Left lung (tissue), 4 donors: ENCODE measurements at regions not wholly inside any gene's neighbourhood (a gene's known extent, or its start where the extent isn't known, plus 50 kb on each side); places are given as distances from the start of the nearest gene placed in this dataset.

Experiments
- ATAC-seq: fragments of 200-7000 bp; cut with Tn5 transposase; one replicate; pipeline ENCODE4 v1.9.1; 2020; ENCODE audit warnings: moderate library complexity
- DNase-seq, 4 donors: peaks; one replicate each; pipeline ENCODE4 v3.0.0-alpha.2; 2013 to 2020
- H3K27ac ChIP-seq, 2 donors: fragments of 200-600 bp; sonication (generic) in 1 of 2; one replicate each; pipeline versions ENCODE4 v1.5.0 to v1.8.0; 2020 to 2021
- H3K27me3 ChIP-seq, 2 donors: fragments of 200-600 bp; sonication (generic) in 1 of 2; one replicate each; pipeline versions ENCODE4 v1.5.0 to v1.8.0; 2020 to 2021
- H3K36me3 ChIP-seq, 2 donors: fragments of 200-600 bp; sonication (generic) in 1 of 2; one replicate each; pipeline versions ENCODE4 v1.5.0 to v1.8.0; 2020 to 2021
- H3K4me1 ChIP-seq, 2 donors: fragments of 200-600 bp; one replicate each; pipeline ENCODE4 v1.8.0; 2021
- H3K4me3 ChIP-seq, 2 donors: fragments of 200-600 bp; sonication (generic) in 1 of 2; one replicate each; pipeline versions ENCODE4 v1.5.0 to v1.8.0; 2020 to 2021; ENCODE audit warnings: mild to moderate bottlenecking in 1 of 2
- H3K9me3 ChIP-seq, 2 donors: fragments of 200-600 bp; sonication (generic) in 1 of 2; one replicate each; pipeline versions ENCODE4 v1.5.0 to v1.8.0; 2020 to 2021
- intact Hi-C, 2 donors: fragments of 100-400 bp; cut with DNase I; formaldehyde crosslinking; loops; one replicate each; pipeline versions ENCODE4 v1.11.2 to v1.14.2; 2022
- microRNA-seq, 2 donors: library from miRNA; unstranded; fragments of <30 nt; microRNA quantifications; one replicate each; pipeline ENCODE4, GENCODE V29; 2019
- TF ChIP-seq, protein P1 (sequence below), 2 donors: fragments of 200-600 bp; sonication (generic) in 1 of 2; IDR thresholded peaks; one replicate each; pipeline versions ENCODE4 v1.5.0 to v1.8.0; 2021; ENCODE audit warnings: antibody characterized with exemption in 2 of 2
- donor health status: DM: no; HTN: yes; CAD: no.
- donor health status: DM: no; HTN: no; CAD: no.

DNA sequence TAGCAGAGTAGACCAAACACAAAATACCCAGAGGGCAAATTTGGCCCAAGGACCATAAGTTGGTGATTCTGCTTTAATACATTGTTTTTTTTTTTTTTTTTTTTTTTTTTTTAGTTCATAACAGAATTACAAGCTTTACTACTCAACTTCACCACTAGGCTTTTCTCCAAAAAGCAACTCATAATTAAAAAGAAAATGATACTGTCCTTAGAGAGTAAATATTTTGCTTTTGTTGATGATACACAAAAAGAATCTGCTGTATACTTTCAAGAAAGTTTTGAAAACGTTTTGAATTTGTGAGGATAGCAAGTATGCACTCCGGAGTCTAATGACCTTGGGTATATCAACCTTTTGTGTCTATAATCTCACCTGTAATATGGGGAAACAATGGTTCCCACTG, 68.9 kb upstream of the LMO3 start:
- intact Hi-C loops = no loop called here
- DNase-seq = no peak

DNA sequence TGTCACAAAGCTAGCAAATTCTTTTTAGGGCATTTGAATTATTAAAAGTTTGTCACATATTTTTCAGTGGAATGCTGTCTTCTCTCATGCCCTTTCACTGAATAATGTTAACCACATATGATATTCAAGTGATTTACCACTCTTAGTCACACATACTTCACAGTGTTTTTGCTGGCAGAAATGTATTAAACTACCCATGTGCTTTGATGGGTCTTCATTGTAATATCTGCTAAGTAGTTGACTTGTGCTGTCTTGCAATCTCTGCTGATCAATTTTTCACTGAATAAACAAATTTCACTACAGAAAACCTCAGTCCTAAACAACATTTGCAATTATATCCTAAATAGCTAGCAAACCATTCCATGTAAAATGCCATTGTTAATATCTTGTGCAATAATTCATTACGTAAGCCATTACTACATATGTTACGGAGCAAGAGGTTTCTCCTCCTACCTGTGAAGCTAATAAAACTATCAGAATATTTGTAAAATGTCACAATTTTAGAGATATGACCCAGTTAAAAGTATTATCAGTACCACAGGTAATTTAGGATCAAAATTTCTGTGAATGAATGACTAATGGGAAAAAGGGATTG, 64.6 kb upstream of the LMO3 start:
- Histone ChIP-seq H3K4me1 (no peaks in the 10 kb centered on the region), H3K36me3 (no peaks in the 10 kb centered on the region), H3K27ac (no peak overlapping the region), H3K27me3 (no peaks in the 10 kb centered on the region), H3K4me3 (no peak overlapping the region), H3K9me3 (no peaks in the 10 kb centered on the region)
- intact Hi-C loops = no loop called here
- TF ChIP-seq, protein P1, sequence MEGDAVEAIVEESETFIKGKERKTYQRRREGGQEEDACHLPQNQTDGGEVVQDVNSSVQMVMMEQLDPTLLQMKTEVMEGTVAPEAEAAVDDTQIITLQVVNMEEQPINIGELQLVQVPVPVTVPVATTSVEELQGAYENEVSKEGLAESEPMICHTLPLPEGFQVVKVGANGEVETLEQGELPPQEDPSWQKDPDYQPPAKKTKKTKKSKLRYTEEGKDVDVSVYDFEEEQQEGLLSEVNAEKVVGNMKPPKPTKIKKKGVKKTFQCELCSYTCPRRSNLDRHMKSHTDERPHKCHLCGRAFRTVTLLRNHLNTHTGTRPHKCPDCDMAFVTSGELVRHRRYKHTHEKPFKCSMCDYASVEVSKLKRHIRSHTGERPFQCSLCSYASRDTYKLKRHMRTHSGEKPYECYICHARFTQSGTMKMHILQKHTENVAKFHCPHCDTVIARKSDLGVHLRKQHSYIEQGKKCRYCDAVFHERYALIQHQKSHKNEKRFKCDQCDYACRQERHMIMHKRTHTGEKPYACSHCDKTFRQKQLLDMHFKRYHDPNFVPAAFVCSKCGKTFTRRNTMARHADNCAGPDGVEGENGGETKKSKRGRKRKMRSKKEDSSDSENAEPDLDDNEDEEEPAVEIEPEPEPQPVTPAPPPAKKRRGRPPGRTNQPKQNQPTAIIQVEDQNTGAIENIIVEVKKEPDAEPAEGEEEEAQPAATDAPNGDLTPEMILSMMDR (IDR thresholded peaks at IDR 0.05) = no peak
- DNase-seq (no peak), ATAC-seq (no peak)

More for the DNA sequence above, 68.9 kb upstream of the LMO3 start:
- Histone ChIP-seq H3K4me1 (no peaks in the 10 kb centered on the region), H3K4me3 (no peak overlapping the region), H3K9me3 (peaks cover 0 to 2% of the 10 kb centered on the region in 2 donors), H3K36me3 (no peaks in the 10 kb centered on the region), H3K27me3 (no peaks in the 10 kb centered on the region), H3K27ac (no peak overlapping the region)
- TF ChIP-seq, protein P1 (IDR thresholded peaks at IDR 0.05) = no peak
- ATAC-seq = no peak

DNA sequence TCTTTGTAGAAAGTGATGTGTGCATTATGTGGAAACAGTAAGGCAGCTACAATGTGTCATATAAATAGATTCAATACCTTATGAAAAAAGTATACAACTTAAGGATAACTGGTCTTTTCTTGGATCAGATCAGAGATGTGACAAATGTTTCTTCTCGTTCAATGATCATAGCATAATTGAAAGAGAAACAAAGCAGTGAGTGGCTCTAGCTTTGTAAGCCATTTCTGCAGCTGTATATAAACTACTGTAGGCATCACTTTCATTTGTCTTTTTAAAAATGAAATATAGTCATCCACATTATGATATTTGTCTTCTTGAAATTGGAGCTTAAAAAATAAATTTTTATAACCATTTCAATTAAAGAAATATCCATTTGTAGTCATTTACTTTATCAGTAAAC, 63.8 kb upstream of the LMO3 start:
- Histone ChIP-seq H3K4me1 (no peaks in the 10 kb centered on the region), H3K36me3 (no peaks in the 10 kb centered on the region), H3K27ac (no peak overlapping the region), H3K27me3 (no peaks in the 10 kb centered on the region), H3K4me3 (no peak overlapping the region), H3K9me3 (no peaks in the 10 kb centered on the region)
- DNase-seq (no peak), ATAC-seq (no peak)
- TF ChIP-seq, protein P1 (IDR thresholded peaks at IDR 0.05) = no peak
- intact Hi-C loops = no loop called here

DNA sequence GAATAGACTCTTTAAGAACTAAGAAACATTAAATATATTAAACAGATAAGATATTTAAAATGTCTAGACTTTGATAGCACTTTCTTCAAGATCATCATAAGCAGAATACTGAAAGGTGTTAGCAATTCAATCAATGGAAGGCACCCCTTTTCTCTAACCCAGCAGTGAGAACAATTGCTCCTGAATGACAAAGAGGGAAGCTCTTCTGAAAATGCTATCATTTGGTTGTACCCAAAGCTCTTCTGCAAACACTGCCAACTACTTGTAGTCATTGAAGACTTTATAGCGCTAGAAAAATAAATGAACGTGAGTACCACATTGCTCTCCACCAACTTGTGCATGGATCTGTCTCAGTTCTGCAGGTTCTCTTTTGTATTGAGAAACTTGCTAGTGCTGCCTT, 62.2 kb upstream of the LMO3 start:
- Histone ChIP-seq H3K9me3 (no peaks in the 10 kb centered on the region), H3K36me3 (no peaks in the 10 kb centered on the region), H3K27me3 (no peaks in the 10 kb centered on the region), H3K27ac (no peak overlapping the region), H3K4me3 (no peak overlapping the region), H3K4me1 (no peaks in the 10 kb centered on the region)
- intact Hi-C loops = no loop called here
- ATAC-seq (no peak), DNase-seq (no peak)
- TF ChIP-seq, protein P1 (IDR thresholded peaks at IDR 0.05) = no peak

DNA sequence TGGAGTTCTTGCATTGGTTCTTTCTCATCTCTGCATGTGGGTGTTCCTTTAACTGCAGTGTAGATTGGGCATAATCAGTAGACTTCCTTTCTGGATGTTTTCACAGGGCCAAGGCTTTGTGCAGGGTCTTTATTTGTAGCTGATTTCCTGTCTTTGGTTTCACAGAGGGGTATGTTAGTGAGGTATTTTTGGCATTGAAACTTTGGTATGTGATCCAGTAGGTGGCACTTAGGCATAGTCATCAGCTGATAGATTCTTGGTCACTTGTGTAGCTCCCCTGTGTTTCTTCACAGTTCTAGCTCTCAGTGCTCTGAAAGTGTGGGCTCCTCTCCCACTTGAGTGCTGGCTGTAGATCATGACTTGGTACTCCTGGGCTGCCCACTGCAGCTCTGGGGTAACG, 52.7 kb upstream of the LMO3 start:
- ATAC-seq = no peak
- intact Hi-C loops = no loop called here

More for the DNA sequence above, 52.7 kb upstream of the LMO3 start:
- Histone ChIP-seq H3K36me3 (no peaks in the 10 kb centered on the region), H3K9me3 (peaks cover 0 to 23% of the 10 kb centered on the region in 2 donors), H3K4me1 (no peaks in the 10 kb centered on the region), H3K27ac (no peak overlapping the region), H3K27me3 (no peaks in the 10 kb centered on the region), H3K4me3 (no peak overlapping the region)
- TF ChIP-seq, protein P1 (IDR thresholded peaks at IDR 0.05) = no peak
- no peak for DNase-seq

Small RNA genes in the stretch of these regions (microRNA-seq; reads per million reads assigned to microRNA genes)
- 0 reads per million in 2 donors for gene MIR3974
